Nephron progenitor cell (in vitro differentiated cells): ENCODE measurements at regions not wholly inside any gene's neighbourhood (a gene's known extent, or its start where the extent isn't known, plus 50 kb on each side); places are given as distances from the start of the nearest gene placed in this dataset.

ENCODE experiments used
- DNase-seq: peaks from one replicate; pipeline ENCODE4 v3.0.0; 2021
- H3K27ac Mint-ChIP-seq: 2 replicates; pipeline ENCODE4 v1.8.0; 2021; ENCODE audit warnings: mild to moderate bottlenecking, moderate library complexity, mixed read lengths
- H3K27me3 Mint-ChIP-seq: 2 replicates; pipeline ENCODE4 v1.8.0; 2021; ENCODE audit warnings: mild to moderate bottlenecking, low read depth, mixed read lengths; ENCODE audit not compliant: poor library complexity
- H3K36me3 Mint-ChIP-seq: 2 replicates; pipeline ENCODE4 v1.8.0; 2021; ENCODE audit warnings: low read depth, mixed read lengths
- H3K4me1 Mint-ChIP-seq: 2 replicates; pipeline ENCODE4 v1.8.0; 2021; ENCODE audit warnings: mixed read lengths
- H3K4me3 Mint-ChIP-seq: 2 replicates; pipeline ENCODE4 v1.8.0; 2021; ENCODE audit warnings: mild to moderate bottlenecking, moderate library complexity, mixed read lengths
- H3K9me3 Mint-ChIP-seq: 2 replicates; pipeline ENCODE4 v1.8.0; 2021; ENCODE audit warnings: mild to moderate bottlenecking, moderate library complexity, mixed read lengths
- TF ChIP-seq, protein P1 (sequence below): fragments of 200-600 bp; sonication (generic); IDR thresholded peaks from 2 replicates; pipeline ENCODE4 v1.5.0; 2021; ENCODE audit warnings: antibody characterized with exemption

DNA sequence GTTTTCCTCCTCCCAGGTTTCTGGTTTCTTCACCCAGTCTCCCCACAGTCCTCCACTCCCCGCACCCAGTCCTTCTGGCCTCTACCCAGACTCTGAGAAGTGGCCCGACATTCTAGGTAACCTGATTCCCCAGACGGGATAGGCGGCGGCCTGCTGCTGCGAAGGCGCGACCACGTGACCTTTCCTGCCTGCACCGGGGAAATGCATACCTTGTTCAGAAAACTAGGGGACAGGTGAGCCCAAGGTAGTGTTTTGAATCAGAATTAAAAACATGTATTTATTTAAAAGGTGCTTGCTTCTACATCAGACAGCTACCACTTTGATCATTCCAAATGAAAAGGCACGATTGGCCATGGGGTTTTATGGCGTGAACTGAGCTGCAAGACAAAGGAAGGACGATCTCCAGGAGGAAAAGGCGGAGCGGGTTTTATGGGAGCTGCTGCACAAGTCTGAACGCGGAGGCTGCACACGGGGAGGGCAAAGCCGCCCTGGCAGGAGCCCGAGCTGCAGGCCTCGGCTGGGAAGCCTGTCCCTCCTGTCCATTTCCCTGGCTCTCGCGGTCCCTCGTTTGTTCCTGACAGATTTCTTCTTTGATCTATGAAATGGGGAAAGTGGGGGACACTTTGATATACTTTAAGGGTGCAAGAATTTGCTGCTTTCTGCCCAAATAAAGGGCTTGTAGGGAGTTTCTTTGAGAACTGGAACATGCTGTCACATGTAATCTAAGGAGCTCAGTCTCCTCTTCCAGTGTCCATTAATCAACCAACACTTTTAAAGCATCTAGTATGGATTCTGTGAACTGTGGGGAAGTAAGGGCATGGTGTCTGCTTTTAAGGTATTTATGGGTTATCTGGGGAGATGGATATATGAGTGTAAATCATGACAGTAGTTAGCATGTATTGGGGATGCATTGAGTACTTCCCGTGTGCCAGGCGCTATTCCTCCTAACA, 150.9 kb downstream of the SPRY1 start:
- Mint-ChIP-seq H3K27ac (peak overlapping the region; percentile 97), H3K9me3 (peaks cover 29% of the 10 kb centered on the region), H3K4me1 (peaks cover 51% of the 10 kb centered on the region), H3K4me3 (peak overlapping the region; percentile 64), H3K27me3 (no peaks in the 10 kb centered on the region), H3K36me3 (peaks cover 14% of the 10 kb centered on the region)
- peak; percentile 67 for DNase-seq
- TF ChIP-seq, protein P1, sequence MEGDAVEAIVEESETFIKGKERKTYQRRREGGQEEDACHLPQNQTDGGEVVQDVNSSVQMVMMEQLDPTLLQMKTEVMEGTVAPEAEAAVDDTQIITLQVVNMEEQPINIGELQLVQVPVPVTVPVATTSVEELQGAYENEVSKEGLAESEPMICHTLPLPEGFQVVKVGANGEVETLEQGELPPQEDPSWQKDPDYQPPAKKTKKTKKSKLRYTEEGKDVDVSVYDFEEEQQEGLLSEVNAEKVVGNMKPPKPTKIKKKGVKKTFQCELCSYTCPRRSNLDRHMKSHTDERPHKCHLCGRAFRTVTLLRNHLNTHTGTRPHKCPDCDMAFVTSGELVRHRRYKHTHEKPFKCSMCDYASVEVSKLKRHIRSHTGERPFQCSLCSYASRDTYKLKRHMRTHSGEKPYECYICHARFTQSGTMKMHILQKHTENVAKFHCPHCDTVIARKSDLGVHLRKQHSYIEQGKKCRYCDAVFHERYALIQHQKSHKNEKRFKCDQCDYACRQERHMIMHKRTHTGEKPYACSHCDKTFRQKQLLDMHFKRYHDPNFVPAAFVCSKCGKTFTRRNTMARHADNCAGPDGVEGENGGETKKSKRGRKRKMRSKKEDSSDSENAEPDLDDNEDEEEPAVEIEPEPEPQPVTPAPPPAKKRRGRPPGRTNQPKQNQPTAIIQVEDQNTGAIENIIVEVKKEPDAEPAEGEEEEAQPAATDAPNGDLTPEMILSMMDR = no peak

DNA sequence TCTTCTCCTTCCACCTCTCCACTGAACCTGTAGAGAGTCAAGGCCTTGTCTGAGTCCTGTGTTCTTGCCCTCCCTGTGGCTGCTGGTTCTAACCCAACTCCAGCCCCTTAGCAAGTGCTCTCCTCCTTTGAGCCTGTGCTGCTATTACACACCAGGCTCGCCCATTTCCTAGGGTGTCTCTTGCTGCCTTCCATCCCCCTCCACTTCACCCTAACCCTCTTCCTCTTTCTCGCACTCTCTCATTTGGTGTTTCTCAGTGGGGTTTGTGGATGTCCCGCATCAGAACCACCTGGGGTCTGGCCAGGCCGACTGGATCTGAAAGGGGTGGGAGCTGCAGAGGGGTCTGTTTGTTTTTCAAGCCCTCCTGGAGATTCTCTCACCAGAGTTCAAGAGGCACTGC, 156.7 kb downstream of the SPRY1 start:
- H3K27me3 Mint-ChIP-seq = no peaks in the 10 kb centered on the region
- peak overlapping the region; percentile 96 for H3K27ac Mint-ChIP-seq
- TF ChIP-seq, protein P1 = no peak
- peaks cover 11% of the 10 kb centered on the region for H3K36me3 Mint-ChIP-seq
- DNase-seq = no peak
- H3K9me3 Mint-ChIP-seq = peaks cover 23% of the 10 kb centered on the region
- no peak overlapping the region for H3K4me3 Mint-ChIP-seq
- H3K4me1 Mint-ChIP-seq = peaks cover 60% of the 10 kb centered on the region

DNA sequence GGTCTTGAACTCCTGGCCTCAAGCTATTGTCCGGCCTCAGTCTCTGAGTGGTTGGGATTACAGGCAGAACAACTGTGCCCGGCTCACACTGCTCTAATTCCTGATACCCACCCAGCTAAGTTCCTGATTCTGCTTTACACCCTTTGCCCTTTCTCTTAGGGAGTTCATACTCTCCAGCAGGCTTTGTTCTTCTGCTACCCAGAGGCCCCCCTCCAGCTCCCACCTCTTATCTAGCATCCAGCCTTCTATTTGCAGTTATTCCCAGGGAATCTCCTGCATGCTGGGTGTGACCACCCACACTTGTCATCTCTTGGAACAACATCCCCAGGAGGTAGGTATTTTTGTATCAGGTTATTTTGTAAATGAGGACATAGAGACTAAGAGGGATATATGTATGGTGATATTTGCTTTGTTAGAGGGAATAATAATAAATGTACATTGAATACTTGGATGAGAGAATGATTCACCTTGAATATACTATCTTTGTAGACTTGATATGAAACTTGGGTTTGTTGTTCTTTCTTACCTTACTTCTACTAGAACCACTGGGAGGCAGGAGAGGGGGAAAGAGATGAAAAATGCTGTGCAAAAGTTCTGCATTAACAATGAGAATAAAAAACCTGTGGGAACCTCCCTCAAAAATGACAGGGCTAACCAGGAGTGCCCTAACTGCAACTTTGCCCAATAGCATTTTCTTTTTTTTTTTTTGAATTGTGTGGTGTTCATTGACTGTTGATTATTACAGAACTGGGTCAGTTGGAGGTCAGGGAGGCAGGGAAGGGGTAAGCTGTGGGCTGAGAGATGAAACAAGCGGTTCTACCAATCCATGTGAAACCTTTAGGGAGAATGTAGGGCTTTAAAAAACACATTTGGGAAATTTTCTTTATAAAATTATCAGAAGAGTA, 157.4 kb downstream of the SPRY1 start:
- TF ChIP-seq, protein P1 = no peak
- Mint-ChIP-seq H3K4me1 (peaks cover 59% of the 10 kb centered on the region), H3K9me3 (peaks cover 23% of the 10 kb centered on the region), H3K36me3 (peaks cover 11% of the 10 kb centered on the region), H3K27me3 (no peaks in the 10 kb centered on the region), H3K4me3 (peak overlapping the region; percentile 2), H3K27ac (peak overlapping the region; percentile 96)
- DNase-seq = no peak

GRCh38 chr4:123554801-123555232, 158.2 kb downstream of the SPRY1 start:
- H3K27ac Mint-ChIP-seq = peak overlapping the region; percentile 96
- no peaks in the 10 kb centered on the region for H3K27me3 Mint-ChIP-seq
- H3K4me3 Mint-ChIP-seq = no peak overlapping the region
- TF ChIP-seq, protein P1 = no peak
- DNase-seq = no peak
- H3K4me1 Mint-ChIP-seq = peaks cover 67% of the 10 kb centered on the region
- H3K9me3 Mint-ChIP-seq = peaks cover 17% of the 10 kb centered on the region
- peaks cover 8% of the 10 kb centered on the region for H3K36me3 Mint-ChIP-seq

- no peaks in the 10 kb centered on the region for H3K27me3 Mint-ChIP-seq
- H3K27ac Mint-ChIP-seq = peak overlapping the region; percentile 96
- peaks cover 72% of the 10 kb centered on the region for H3K4me1 Mint-ChIP-seq
Measured at GRCh38 chr4:123555233-123555806, 158.7 kb downstream of the SPRY1 start.

More at GRCh38 chr4:123555233-123555806, 158.7 kb downstream of the SPRY1 start:
- H3K4me3 Mint-ChIP-seq = peak overlapping the region; percentile 8
- TF ChIP-seq, protein P1 = no peak
- H3K36me3 Mint-ChIP-seq = peaks cover 7% of the 10 kb centered on the region
- DNase-seq = no peak
- peaks cover 15% of the 10 kb centered on the region for H3K9me3 Mint-ChIP-seq
